ENCODE measurements at regions not wholly inside any gene's neighbourhood (a gene's known extent, or its start where the extent isn't known, plus 50 kb on each side); places are given as distances from the start of the nearest gene placed in this dataset.
"Not testable (repeated sequence)": the region's sequence is repeated elsewhere in the genome, so short reads cannot be mapped to it uniquely, and the experiment has no call there.

DNA sequence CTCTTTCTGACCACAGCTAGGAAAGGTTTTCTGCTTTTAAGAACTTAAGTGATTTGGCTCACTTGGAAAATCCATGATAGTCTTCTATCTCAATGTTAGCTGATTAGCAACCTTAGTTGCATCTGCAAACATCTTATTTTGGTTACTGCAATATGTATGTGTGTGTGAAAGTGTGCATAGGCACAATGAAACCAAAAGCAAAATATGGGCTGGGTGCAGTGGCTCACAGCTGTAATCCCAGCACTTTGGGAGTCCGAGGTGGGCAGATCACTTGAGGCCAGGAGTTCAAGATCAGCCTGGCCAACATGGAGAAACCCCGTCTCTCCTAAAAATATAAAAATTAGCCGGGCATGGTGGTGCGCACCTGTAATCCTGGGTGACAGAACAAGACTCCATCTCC lies 246.9 kb upstream of the NCAM1 start:
- not testable (repeated sequence) for TF ChIP-seq SPI1, POLR2A, POLR2AphosphoS5 (IDR thresholded peaks at IDR 0.05; ENCODE audit: low read depth, low read length)

Measured in GM12891 (cell line).